Natural killer cell (primary cell): ENCODE measurements at regions not wholly inside any gene's neighbourhood (a gene's known extent, or its start where the extent isn't known, plus 50 kb on each side); places are given as distances from the start of the nearest gene placed in this dataset.

ENCODE experiments used
- ATAC-seq, 3 donors: fragments of 150-1000 bp in 2 of 3; fragments of 200-7000 bp in 1 of 3; cut with Tn5 transposase; 1 replicate in 1 of 3; 2 replicates in 2 of 3; pipeline ENCODE4 v1.10.0; 2021; ENCODE audit warnings: mild to moderate bottlenecking in 2 of 3, moderate library complexity in 2 of 3
- DNase-seq, 2 donors: peaks; one replicate each; pipeline versions ENCODE4 v3.0.0 to v3.0.0-alpha.2; 2013 to 2021; ENCODE audit warnings: mixed read lengths in 1 of 2
- H3K27ac ChIP-seq: one replicate; pipeline ENCODE4 v1.5.1; 2013; ENCODE audit warnings: mild to moderate bottlenecking, low read length
- H3K27me3 ChIP-seq: one replicate; pipeline ENCODE4 v1.6.1; 2013; ENCODE audit warnings: low read length; ENCODE audit not compliant: control insufficient read depth, insufficient read depth
- H3K36me3 ChIP-seq: one replicate; pipeline ENCODE4 v1.6.1; 2013; ENCODE audit warnings: low read length; ENCODE audit not compliant: control insufficient read depth, insufficient read depth
- H3K4me1 ChIP-seq: one replicate; pipeline ENCODE4 v1.6.1; 2013; ENCODE audit warnings: low read length; ENCODE audit not compliant: control insufficient read depth, insufficient read depth
- H3K4me3 ChIP-seq: one replicate; pipeline ENCODE4 v1.5.1; 2013; ENCODE audit warnings: low read length
- H3K9me3 ChIP-seq: one replicate; pipeline ENCODE4 v1.6.1; 2013; ENCODE audit warnings: low read length; ENCODE audit not compliant: control insufficient read depth, insufficient read depth
- H3K27ac Mint-ChIP-seq, 2 donors: one replicate each; pipeline ENCODE4 v1.8.0; 2022; ENCODE audit warnings: mild to moderate bottlenecking in 2 of 2, mixed read lengths in 2 of 2, moderate library complexity in 1 of 2
- H3K27me3 Mint-ChIP-seq, 2 donors: one replicate each; pipeline ENCODE4 v1.8.0; 2022; ENCODE audit warnings: low read depth in 2 of 2, mixed read lengths in 2 of 2
- H3K36me3 Mint-ChIP-seq: one replicate; pipeline ENCODE4 v1.8.0; 2022; ENCODE audit warnings: mixed read lengths
- H3K4me1 Mint-ChIP-seq, 2 donors: one replicate each; pipeline ENCODE4 v1.8.0; 2022; ENCODE audit warnings: mixed read lengths in 2 of 2
- H3K4me3 Mint-ChIP-seq: one replicate; pipeline ENCODE4 v1.8.0; 2022; ENCODE audit warnings: mild to moderate bottlenecking, moderate library complexity, mixed read lengths
- H3K9me3 Mint-ChIP-seq, 2 donors: one replicate each; pipeline ENCODE4 v1.8.0; 2022; ENCODE audit warnings: mixed read lengths in 2 of 2
- WGBS: methylation state at CpG from one replicate; pipeline ENCODE4 v1.1.7; 2013; ENCODE audit warnings: missing lambda C conversion rate; ENCODE audit not compliant: insufficient coverage; 5-methylcytosine and 5-hydroxymethylcytosine counted together
- intact Hi-C: fragments of 100-400 bp; cut with micrococcal nuclease; formaldehyde crosslinking; loops from one replicate; pipeline ENCODE4 v1.14.2; 2022
- TF ChIP-seq, protein P1 (sequence below): fragments of 200-600 bp; IDR thresholded peaks from one replicate; pipeline ENCODE4 v1.8.0; 2022; ENCODE audit warnings: antibody characterized with exemption

DNA sequence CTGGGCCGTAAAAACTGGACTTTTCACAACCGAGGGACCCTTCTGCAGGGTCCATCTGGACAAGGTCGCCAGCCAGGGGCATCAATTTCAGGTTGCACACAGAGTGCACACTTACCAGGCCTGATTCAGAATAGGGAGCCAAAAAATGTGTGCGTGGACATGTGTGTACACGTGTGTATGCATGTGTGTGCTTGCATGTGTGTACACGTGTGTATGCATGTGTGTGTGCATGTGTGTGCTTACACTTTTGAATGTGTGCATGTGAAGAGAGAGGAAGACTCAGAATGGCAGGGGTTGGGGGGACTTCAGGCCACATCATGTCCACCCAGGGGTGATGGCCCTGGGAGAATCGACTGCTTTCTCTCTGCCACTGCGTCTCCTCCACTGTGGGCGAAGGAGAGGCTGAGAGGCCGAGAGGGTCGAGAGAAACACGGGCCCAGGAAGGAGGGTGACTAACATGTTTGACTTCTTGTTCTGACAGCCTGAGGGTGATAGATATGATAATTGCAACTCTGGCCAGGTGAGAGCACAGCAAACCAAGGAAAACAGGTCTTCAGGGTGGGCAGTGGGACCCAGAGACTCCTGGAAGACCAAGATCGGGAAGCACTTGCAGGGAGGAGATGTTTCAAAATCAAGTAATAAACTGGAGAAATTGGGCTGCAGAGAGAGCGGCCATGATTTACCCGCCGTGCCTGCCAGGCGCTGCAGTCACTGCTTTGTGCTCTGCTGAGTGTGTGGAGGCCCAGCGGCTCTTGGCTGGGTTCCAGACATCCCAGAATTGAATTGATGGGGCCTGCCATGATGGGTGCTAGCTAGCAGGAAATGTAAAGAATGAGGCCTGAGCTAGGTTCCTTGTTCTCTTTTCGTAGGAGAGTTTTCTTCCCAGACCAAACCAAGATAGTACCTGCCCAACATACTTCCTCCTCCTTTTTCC, 310.8 kb downstream of the QKI start:
- Mint-ChIP-seq H3K36me3 (no peaks in the 10 kb centered on the region), H3K4me3 (no peak overlapping the region), H3K4me1 (peaks cover 36 to 43% of the 10 kb centered on the region in 2 donors), H3K27me3 (peaks cover 0 to 2% of the 10 kb centered on the region in 2 donors), H3K27ac (no peak overlapping the region), H3K9me3 (no peaks in the 10 kb centered on the region)
- Histone ChIP-seq H3K4me1 (peaks cover 35% of the 10 kb centered on the region), H3K36me3 (no peaks in the 10 kb centered on the region), H3K9me3 (no peaks in the 10 kb centered on the region), H3K27me3 (no peaks in the 10 kb centered on the region), H3K4me3 (no peak overlapping the region), H3K27ac (no peak overlapping the region)
- ATAC-seq (no peak), DNase-seq (no peak)
- intact Hi-C loops: no loop called here
- TF ChIP-seq, protein P1, sequence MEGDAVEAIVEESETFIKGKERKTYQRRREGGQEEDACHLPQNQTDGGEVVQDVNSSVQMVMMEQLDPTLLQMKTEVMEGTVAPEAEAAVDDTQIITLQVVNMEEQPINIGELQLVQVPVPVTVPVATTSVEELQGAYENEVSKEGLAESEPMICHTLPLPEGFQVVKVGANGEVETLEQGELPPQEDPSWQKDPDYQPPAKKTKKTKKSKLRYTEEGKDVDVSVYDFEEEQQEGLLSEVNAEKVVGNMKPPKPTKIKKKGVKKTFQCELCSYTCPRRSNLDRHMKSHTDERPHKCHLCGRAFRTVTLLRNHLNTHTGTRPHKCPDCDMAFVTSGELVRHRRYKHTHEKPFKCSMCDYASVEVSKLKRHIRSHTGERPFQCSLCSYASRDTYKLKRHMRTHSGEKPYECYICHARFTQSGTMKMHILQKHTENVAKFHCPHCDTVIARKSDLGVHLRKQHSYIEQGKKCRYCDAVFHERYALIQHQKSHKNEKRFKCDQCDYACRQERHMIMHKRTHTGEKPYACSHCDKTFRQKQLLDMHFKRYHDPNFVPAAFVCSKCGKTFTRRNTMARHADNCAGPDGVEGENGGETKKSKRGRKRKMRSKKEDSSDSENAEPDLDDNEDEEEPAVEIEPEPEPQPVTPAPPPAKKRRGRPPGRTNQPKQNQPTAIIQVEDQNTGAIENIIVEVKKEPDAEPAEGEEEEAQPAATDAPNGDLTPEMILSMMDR: no peak
- WGBS: 87% methylated on average over 19 of the region's 19 CpGs

DNA sequence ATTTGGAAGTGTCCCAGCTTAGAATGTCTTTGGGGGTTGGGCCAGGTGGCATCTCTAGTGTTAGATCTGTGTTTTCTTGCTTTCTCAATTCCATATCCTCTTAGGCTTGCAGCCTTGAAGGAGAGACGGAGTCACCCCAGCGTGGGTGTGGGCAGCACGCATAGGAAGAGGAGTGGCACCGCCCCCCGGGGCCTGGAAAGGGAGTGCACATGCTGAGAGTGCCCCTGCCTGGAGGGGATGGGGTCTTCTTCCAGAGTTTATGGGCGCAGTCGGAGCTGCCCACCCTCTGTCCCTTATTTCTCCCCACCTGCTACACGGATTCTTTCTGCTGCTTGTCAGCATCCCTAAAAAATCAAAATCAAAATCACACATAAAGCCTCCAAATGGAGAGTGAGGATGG, 309.7 kb downstream of the QKI start:
- Mint-ChIP-seq H3K27me3 (peaks cover 0 to 2% of the 10 kb centered on the region in 2 donors), H3K27ac (no peak overlapping the region), H3K36me3 (no peaks in the 10 kb centered on the region), H3K4me1 (peaks cover 38 to 48% of the 10 kb centered on the region in 2 donors), H3K9me3 (no peaks in the 10 kb centered on the region), H3K4me3 (no peak overlapping the region)
- Histone ChIP-seq H3K9me3 (no peaks in the 10 kb centered on the region), H3K4me1 (peaks cover 37% of the 10 kb centered on the region), H3K27ac (no peak overlapping the region), H3K27me3 (no peaks in the 10 kb centered on the region), H3K36me3 (no peaks in the 10 kb centered on the region), H3K4me3 (no peak overlapping the region)
- DNase-seq: no peak
- intact Hi-C loops: no loop called here
- 93% methylated on average over 3 of the region's 8 CpGs for WGBS
- TF ChIP-seq, protein P1: no peak
- no peak for ATAC-seq

DNA sequence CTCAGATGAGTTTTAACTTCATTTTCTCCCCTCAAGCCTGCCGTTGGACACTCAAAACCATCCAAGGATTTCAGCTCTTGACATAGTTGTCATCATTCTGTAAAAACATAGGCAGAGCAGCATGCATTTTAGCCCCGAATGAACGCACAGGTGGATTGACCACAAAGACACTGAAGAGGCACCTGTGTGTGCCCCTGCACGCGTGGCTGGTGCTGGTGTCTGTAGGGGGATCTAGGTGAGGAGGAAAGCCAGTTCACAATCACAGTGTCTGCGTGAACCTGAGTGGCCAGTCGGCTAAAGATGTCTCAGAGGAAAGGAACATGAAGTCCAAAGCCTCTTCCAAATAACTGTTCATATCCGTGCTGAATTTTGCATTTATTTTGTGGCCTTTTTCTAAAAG, 309.2 kb downstream of the QKI start:
- Histone ChIP-seq H3K9me3 (no peaks in the 10 kb centered on the region), H3K4me1 (peaks cover 37% of the 10 kb centered on the region), H3K4me3 (no peak overlapping the region), H3K27ac (no peak overlapping the region), H3K27me3 (no peaks in the 10 kb centered on the region), H3K36me3 (no peaks in the 10 kb centered on the region)
- H3K9me3 Mint-ChIP-seq: no peaks in the 10 kb centered on the region
- H3K4me3 Mint-ChIP-seq: no peak overlapping the region
- H3K27ac Mint-ChIP-seq: no peak overlapping the region
- TF ChIP-seq, protein P1: no peak
- H3K27me3 Mint-ChIP-seq: peaks cover 0 to 2% of the 10 kb centered on the region in 2 donors
- 81% methylated on average over 8 of the region's 8 CpGs for WGBS
- H3K4me1 Mint-ChIP-seq: peaks cover 41 to 51% of the 10 kb centered on the region in 2 donors
- intact Hi-C loops: no loop called here
- DNase-seq (no peak), ATAC-seq (no peak)
- no peaks in the 10 kb centered on the region for H3K36me3 Mint-ChIP-seq
